HEK293T (cell line): ENCODE measurements at regions not wholly inside any gene's neighbourhood (a gene's known extent, or its start where the extent isn't known, plus 50 kb on each side); places are given as distances from the start of the nearest gene placed in this dataset.

Source experiments
- FOXA1 ChIP-seq: fragments of 450-650 bp; IDR thresholded peaks from 2 replicates; pipeline ENCODE4 v1.6.1; 2016; ENCODE audit warnings: mild to moderate bottlenecking
- FOXM1 ChIP-seq: fragments of 450-650 bp; IDR thresholded peaks from 2 replicates; pipeline ENCODE4 v1.6.1; 2017; ENCODE audit warnings: mild to moderate bottlenecking, borderline replicate concordance
- L3MBTL2 ChIP-seq: fragments of 450-650 bp; conservative IDR thresholded peaks from 2 replicates; pipeline ENCODE4 v1.6.1; 2016; ENCODE audit warnings: mild to moderate bottlenecking
- NFRKB ChIP-seq: fragments of 450-650 bp; IDR thresholded peaks from 2 replicates; pipeline ENCODE4 v1.6.1; 2016; ENCODE audit warnings: mild to moderate bottlenecking, moderate library complexity
- SP1 ChIP-seq: fragments of 450-650 bp; IDR thresholded peaks from 2 replicates; pipeline ENCODE4 v1.6.1; 2017
- ZNF384 ChIP-seq: fragments of 450-650 bp; IDR thresholded peaks from 2 replicates; pipeline ENCODE4 v1.6.1; 2016

- TF ChIP-seq FOXM1 (no peak), ZNF384 (no peak), FOXA1 (no peak), SP1 (no peak), L3MBTL2 (no peak), NFRKB (no peak)
Observed at GRCh38 chr15:29571792-29572431, 250.4 kb downstream of the TJP1 start.
